Endodermal cell (in vitro differentiated cells): ENCODE measurements at regions not wholly inside any gene's neighbourhood (a gene's known extent, or its start where the extent isn't known, plus 50 kb on each side); places are given as distances from the start of the nearest gene placed in this dataset.

ENCODE experiments used
- DNase-seq: peaks from one replicate; pipeline ENCODE4 v3.0.0-alpha.2; 2017
- H3K27ac ChIP-seq: 2 replicates; pipeline ENCODE4 v1.5.1; 2013; ENCODE audit warnings: mild to moderate bottlenecking, low read depth, low read length, moderate library complexity
- H3K27me3 ChIP-seq: 2 replicates; pipeline ENCODE4 v1.6.1; 2013; ENCODE audit warnings: mild to moderate bottlenecking, low read length, moderate library complexity; ENCODE audit not compliant: insufficient read depth, control insufficient read depth, poor library complexity, severe bottlenecking
- H3K36me3 ChIP-seq: 2 replicates; pipeline ENCODE4 v1.7.0; 2013; ENCODE audit warnings: mild to moderate bottlenecking, low read length, moderate library complexity; ENCODE audit not compliant: control insufficient read depth, insufficient read depth
- H3K4me1 ChIP-seq: one replicate; pipeline ENCODE4 v1.7.0; 2013; ENCODE audit warnings: low read length; ENCODE audit not compliant: control insufficient read depth, insufficient read depth
- H3K4me3 ChIP-seq: 2 replicates; pipeline ENCODE4 v1.5.1; 2013; ENCODE audit warnings: mild to moderate bottlenecking, low read length, moderate library complexity
- H3K9ac ChIP-seq: 2 replicates; pipeline ENCODE4 v1.6.1; 2013; ENCODE audit warnings: mild to moderate bottlenecking, low read length, moderate library complexity; ENCODE audit not compliant: poor library complexity, severe bottlenecking; ENCODE audit errors: extremely low read depth
- H3K9me3 ChIP-seq: 2 replicates; pipeline ENCODE4 v1.6.1; 2013; ENCODE audit warnings: mild to moderate bottlenecking, low read length, moderate library complexity; ENCODE audit not compliant: control insufficient read depth
- H3K27ac Mint-ChIP-seq: 2 replicates; pipeline ENCODE4 v1.8.0; 2020; ENCODE audit warnings: mixed read lengths
- H3K27me3 Mint-ChIP-seq: 2 replicates; pipeline ENCODE4 v1.8.0; 2021; ENCODE audit warnings: mild to moderate bottlenecking, mixed read lengths; ENCODE audit not compliant: insufficient read depth
- H3K36me3 Mint-ChIP-seq: 2 replicates; pipeline ENCODE4 v1.8.0; 2020; ENCODE audit warnings: low read depth, mixed read lengths
- H3K4me1 Mint-ChIP-seq: 2 replicates; pipeline ENCODE4 v1.8.0; 2020; ENCODE audit warnings: mixed read lengths
- H3K4me3 Mint-ChIP-seq: 2 replicates; pipeline ENCODE4 v1.8.0; 2020; ENCODE audit warnings: mild to moderate bottlenecking, moderate library complexity, mixed read lengths
- H3K9me3 Mint-ChIP-seq: 2 replicates; pipeline ENCODE4 v1.8.0; 2020; ENCODE audit warnings: mild to moderate bottlenecking, mixed read lengths
- whole genome bisulfite sequencing, 2 experiments: methylation state at CpG; one replicate each; pipeline versions ENCODE4 v1.1.5 to v1.1.7; 2013; ENCODE audit warnings: missing lambda C conversion rate in 2 of 2, mixed read lengths in 1 of 2; ENCODE audit not compliant: insufficient coverage in 1 of 2, insufficient read length in 1 of 2; 5-methylcytosine and 5-hydroxymethylcytosine counted together
- TF ChIP-seq, protein P1 (sequence below): fragments of 200-600 bp; sonication (generic); conservative IDR thresholded peaks from 2 replicates; pipeline ENCODE4 v1.5.0; 2021; ENCODE audit warnings: antibody characterized with exemption, mild to moderate bottlenecking

DNA sequence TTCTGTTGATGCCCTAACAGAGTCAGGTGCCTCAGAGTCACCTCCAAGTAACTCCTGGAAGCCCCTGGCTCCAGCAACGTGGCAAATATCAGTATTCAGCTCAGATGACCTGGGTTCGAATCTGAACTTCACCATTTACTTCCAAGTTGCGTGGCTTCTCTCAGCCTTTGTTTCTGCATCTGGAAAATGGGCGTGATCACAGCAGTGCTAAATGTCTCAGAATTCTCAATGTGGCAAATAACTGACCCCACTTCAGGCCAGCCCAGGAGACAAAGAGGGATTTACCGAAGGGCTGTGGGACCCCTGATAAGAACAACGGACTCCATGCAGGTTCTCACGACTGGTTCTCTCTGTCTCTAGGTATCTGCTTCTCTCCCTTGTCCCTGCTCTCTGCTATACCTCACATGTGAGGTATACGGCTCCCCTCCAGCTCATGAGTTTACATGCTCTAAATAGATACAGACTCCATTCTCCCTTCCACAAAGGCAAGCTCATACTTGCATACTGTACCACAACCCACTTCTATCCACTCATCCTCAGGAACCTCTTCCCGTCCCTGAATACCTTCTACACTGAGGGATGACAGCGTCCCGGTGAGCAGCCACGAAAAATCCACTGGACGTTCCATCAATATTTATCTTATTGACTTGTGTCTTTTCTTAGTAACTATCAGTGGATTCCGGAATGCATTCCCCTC, 84.1 kb downstream of the SNX5 start:
- no peaks in the 10 kb centered on the region for H3K36me3 Mint-ChIP-seq
- TF ChIP-seq, protein P1, sequence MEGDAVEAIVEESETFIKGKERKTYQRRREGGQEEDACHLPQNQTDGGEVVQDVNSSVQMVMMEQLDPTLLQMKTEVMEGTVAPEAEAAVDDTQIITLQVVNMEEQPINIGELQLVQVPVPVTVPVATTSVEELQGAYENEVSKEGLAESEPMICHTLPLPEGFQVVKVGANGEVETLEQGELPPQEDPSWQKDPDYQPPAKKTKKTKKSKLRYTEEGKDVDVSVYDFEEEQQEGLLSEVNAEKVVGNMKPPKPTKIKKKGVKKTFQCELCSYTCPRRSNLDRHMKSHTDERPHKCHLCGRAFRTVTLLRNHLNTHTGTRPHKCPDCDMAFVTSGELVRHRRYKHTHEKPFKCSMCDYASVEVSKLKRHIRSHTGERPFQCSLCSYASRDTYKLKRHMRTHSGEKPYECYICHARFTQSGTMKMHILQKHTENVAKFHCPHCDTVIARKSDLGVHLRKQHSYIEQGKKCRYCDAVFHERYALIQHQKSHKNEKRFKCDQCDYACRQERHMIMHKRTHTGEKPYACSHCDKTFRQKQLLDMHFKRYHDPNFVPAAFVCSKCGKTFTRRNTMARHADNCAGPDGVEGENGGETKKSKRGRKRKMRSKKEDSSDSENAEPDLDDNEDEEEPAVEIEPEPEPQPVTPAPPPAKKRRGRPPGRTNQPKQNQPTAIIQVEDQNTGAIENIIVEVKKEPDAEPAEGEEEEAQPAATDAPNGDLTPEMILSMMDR = no peak
- no peak overlapping the region for H3K4me3 ChIP-seq
- H3K9me3 ChIP-seq = peaks cover 10% of the 10 kb centered on the region
- H3K27ac Mint-ChIP-seq = no peak overlapping the region
- H3K27me3 ChIP-seq = no peaks in the 10 kb centered on the region
- no peaks in the 10 kb centered on the region for H3K4me1 ChIP-seq
- no peak overlapping the region for H3K9ac ChIP-seq
- H3K9me3 Mint-ChIP-seq = peaks cover 13% of the 10 kb centered on the region
- peaks cover 2% of the 10 kb centered on the region for H3K27me3 Mint-ChIP-seq
- 87 to 92% methylated on average over 13 to 14 of the region's 14 CpGs for WGBS, 2 experiments
- no peak overlapping the region for H3K4me3 Mint-ChIP-seq
- no peaks in the 10 kb centered on the region for H3K36me3 ChIP-seq
- DNase-seq = no peak
- peaks cover 5% of the 10 kb centered on the region for H3K4me1 Mint-ChIP-seq
- no peak overlapping the region for H3K27ac ChIP-seq

DNA sequence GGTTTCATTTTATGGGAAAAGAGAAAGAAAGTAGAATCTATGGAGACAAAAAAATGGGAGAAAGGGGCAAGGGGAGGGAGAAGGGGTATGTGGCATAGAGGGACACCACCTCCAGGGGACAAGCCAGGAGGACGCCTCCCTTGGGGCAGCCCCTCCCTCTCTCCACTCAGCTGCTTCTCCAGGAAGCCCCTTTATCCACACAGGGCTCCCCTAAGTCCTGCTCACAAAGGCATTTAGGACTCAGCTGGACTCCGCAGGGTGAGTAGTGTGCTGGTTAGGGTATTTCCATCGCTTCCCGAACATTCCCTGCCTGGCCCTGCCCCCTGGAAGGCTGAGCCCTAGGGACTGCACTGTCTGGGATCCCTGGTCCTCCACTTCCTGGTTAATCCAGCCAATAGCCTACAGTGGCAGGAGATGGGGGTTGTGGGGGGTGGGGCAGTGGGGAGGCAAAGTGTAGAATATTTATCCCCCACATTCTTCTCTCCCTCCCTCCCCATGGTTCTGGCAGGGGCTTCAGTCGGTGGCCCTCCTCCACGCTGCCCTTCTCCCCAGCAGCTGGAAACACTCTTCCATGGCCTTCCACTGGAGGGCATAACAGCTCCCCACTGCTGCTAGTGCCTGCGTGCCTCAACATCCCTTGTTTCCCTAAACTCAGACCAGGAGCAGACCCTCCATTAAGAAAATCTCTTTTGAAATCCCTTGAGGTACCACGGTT, 84.8 kb downstream of the SNX5 start:
- no peak for DNase-seq
- H3K9me3 Mint-ChIP-seq = peaks cover 6% of the 10 kb centered on the region
- no peak overlapping the region for H3K27ac ChIP-seq
- no peak overlapping the region for H3K4me3 Mint-ChIP-seq
- H3K9me3 ChIP-seq = peaks cover 3% of the 10 kb centered on the region
- no peak overlapping the region for H3K27ac Mint-ChIP-seq
- H3K36me3 ChIP-seq = no peaks in the 10 kb centered on the region
- WGBS, 2 experiments = 74 to 82% methylated on average over 2 to 8 of the region's 8 CpGs
- H3K4me1 ChIP-seq = no peaks in the 10 kb centered on the region
- H3K9ac ChIP-seq = no peak overlapping the region
- H3K4me1 Mint-ChIP-seq = peaks cover 5% of the 10 kb centered on the region
- no peaks in the 10 kb centered on the region for H3K36me3 Mint-ChIP-seq
- H3K27me3 ChIP-seq = no peaks in the 10 kb centered on the region
- TF ChIP-seq, protein P1 = peak; percentile 50
- no peak overlapping the region for H3K4me3 ChIP-seq
- peaks cover 2% of the 10 kb centered on the region for H3K27me3 Mint-ChIP-seq

DNA sequence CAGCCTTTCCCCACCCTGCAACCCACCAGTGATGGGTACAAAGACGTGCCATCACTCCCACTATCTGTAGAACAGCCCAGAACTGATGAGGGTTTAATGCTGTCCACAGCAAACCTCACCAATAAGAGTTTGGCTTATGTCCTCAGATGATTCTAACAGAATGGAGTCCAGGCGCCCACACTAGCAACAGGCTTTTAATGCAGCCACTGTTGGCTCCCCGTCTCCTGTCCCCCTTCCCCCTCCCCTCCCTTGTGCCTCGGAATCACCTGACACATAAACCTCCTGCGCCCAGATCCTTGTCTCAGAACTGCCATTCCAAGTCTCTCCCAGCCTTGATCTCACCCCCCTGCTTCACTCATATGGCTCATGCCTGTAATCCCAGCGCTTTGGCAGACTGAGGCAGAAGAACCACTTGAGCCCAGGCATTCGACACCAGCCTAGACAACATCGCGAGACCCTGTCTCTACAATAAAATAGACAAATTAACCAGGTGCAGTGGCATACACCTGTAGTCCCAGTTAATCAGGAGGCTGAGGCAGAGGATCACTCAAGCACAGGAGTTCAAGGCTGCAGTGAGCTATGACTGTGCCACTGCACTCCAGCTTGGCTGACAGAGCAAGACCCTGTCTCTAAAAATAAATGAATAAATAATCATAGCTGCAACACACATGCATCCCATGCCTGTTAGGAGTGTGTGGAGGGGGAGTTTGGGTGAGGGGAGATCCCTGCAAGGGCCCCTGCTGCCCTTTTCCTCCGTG, 85.6 kb downstream of the SNX5 start:
- H3K27ac Mint-ChIP-seq = peak overlapping the region; percentile 17
- Histone ChIP-seq H3K4me1 (no peaks in the 10 kb centered on the region), H3K9ac (no peak overlapping the region), H3K4me3 (no peak overlapping the region), H3K9me3 (no peaks in the 10 kb centered on the region), H3K27me3 (no peaks in the 10 kb centered on the region), H3K27ac (no peak overlapping the region), H3K36me3 (no peaks in the 10 kb centered on the region)
- no peak overlapping the region for H3K4me3 Mint-ChIP-seq
- WGBS, 2 experiments = 88 to 89% methylated on average over 5 to 10 of the region's 10 CpGs
- TF ChIP-seq, protein P1 = no peak
- H3K36me3 Mint-ChIP-seq = no peaks in the 10 kb centered on the region
- H3K9me3 Mint-ChIP-seq = no peaks in the 10 kb centered on the region
- DNase-seq = no peak
- H3K27me3 Mint-ChIP-seq = peaks cover 2% of the 10 kb centered on the region
- H3K4me1 Mint-ChIP-seq = peaks cover 8% of the 10 kb centered on the region
